IMR-90 (cell line): ENCODE measurements at regions not wholly inside any gene's neighbourhood (a gene's known extent, or its start where the extent isn't known, plus 50 kb on each side); places are given as distances from the start of the nearest gene placed in this dataset.

Experiments
- ATAC-seq: fragments of 200-7000 bp; cut with Tn5 transposase; 2 replicates; pipeline ENCODE4 v1.9.1; 2020; ENCODE audit warnings: low read depth, mild to moderate bottlenecking, moderate library complexity
- BruUV-seq: library from RNA; stranded (reverse); fragments of 400-500 nt; replicated peaks from 2 replicates; lab custom pipeline; 2021; lab: Mats Ljungman, UMichigan
- CTCF ChIA-PET: fragments of 300-600 bp; formaldehyde crosslinking; extraction: SDS; loops from one replicate; lab custom pipeline; 2021; ENCODE audit warnings: antibody characterized with exemption; lab: Yijun Ruan, JAX
- POLR2A ChIA-PET: fragments of 300-600 bp; sonication (Branson Sonifier 250); formaldehyde crosslinking; loops from one replicate; lab custom pipeline; 2022; ENCODE audit warnings: antibody characterized with exemption; ENCODE audit not compliant: unreplicated experiment; lab: Charles Lee
- DNase-seq: peaks from one replicate; pipeline ENCODE4 v3.0.0; 2013
- H2AFZ ChIP-seq: replicated peaks from 2 replicates; pipeline ENCODE3; 2013; ENCODE audit warnings: low read length, mild to moderate bottlenecking; ENCODE audit not compliant: poor library complexity
- H2AK5ac ChIP-seq: 2 replicates; pipeline ENCODE4 v1.6.1; 2013; ENCODE audit warnings: low read depth, low read length, inconsistent platforms
- H2AK9ac ChIP-seq: replicated peaks from 2 replicates; pipeline ENCODE3; 2013; ENCODE audit warnings: mild to moderate bottlenecking, low read depth, low read length, moderate library complexity; ENCODE audit not compliant: poor library complexity
- H2BK120ac ChIP-seq: 2 replicates; pipeline ENCODE4 v1.6.1; 2013; ENCODE audit warnings: low read depth, low read length, inconsistent platforms
- H2BK15ac ChIP-seq: 3 replicates; pipeline ENCODE4 v1.6.1; 2013; ENCODE audit warnings: low read depth, low read length, inconsistent platforms
- H2BK20ac ChIP-seq: 2 replicates; pipeline ENCODE4 v1.6.1; 2013; ENCODE audit warnings: low read depth, mild to moderate bottlenecking, inconsistent platforms, low read length, moderate library complexity
- H2BK5ac ChIP-seq: 2 replicates; pipeline ENCODE4 v1.6.1; 2013; ENCODE audit warnings: mild to moderate bottlenecking, low read depth, low read length, inconsistent platforms; ENCODE audit not compliant: poor library complexity, severe bottlenecking
- H3K14ac ChIP-seq: replicated peaks from 2 replicates; pipeline ENCODE4 v1.6.1; 2013; ENCODE audit warnings: low read depth, low read length, inconsistent platforms
- H3K18ac ChIP-seq: 2 replicates; pipeline ENCODE4 v1.6.1; 2013; ENCODE audit warnings: low read depth, low read length, control low read depth
- H3K23ac ChIP-seq: 2 replicates; pipeline ENCODE4 v1.6.1; 2013; ENCODE audit warnings: low read depth, low read length, inconsistent platforms
- H3K27ac ChIP-seq: 2 replicates; pipeline ENCODE4 v1.5.1; 2013; ENCODE audit warnings: mild to moderate bottlenecking, control low read depth, low read length; ENCODE audit not compliant: insufficient read depth
- H3K27me3 ChIP-seq: 2 replicates; pipeline ENCODE4 v1.6.1; 2013; ENCODE audit warnings: low read length; ENCODE audit not compliant: control insufficient read depth, insufficient read depth
- H3K36me3 ChIP-seq: 2 replicates; pipeline ENCODE4 v1.6.1; 2013; ENCODE audit warnings: low read length, mixed read lengths; ENCODE audit not compliant: control insufficient read depth, insufficient read depth
- H3K4ac ChIP-seq: 2 replicates; pipeline ENCODE4 v1.6.1; 2013; ENCODE audit warnings: low read depth, low read length, inconsistent platforms
- H3K4me1 ChIP-seq: 2 replicates; pipeline ENCODE4 v1.6.1; 2013; ENCODE audit warnings: low read length, mixed read lengths; ENCODE audit not compliant: control insufficient read depth, insufficient read depth
- H3K4me2 ChIP-seq: 2 replicates; pipeline ENCODE4 v1.6.1; 2013; ENCODE audit warnings: low read depth, mild to moderate bottlenecking, control low read depth, low read length, moderate library complexity
- H3K4me3 ChIP-seq: 2 replicates; pipeline ENCODE4 v1.5.1; 2013; ENCODE audit warnings: low read depth, mild to moderate bottlenecking, control low read depth, low read length, moderate library complexity; ENCODE audit not compliant: insufficient read depth
- H3K56ac ChIP-seq: 2 replicates; pipeline ENCODE4 v1.6.1; 2013; ENCODE audit warnings: low read length, inconsistent platforms; ENCODE audit not compliant: insufficient read depth; ENCODE audit errors: extremely low read depth
- H3K79me1 ChIP-seq, 2 experiments: 2 replicates each; pipeline ENCODE4 v1.6.1; 2013; ENCODE audit warnings: low read length in 2 of 2, inconsistent platforms in 1 of 2, low read depth in 1 of 2
- H3K9ac ChIP-seq: 2 replicates; pipeline ENCODE4 v1.6.1; 2013; ENCODE audit warnings: low read depth, low read length, control low read depth
- H3K9me1 ChIP-seq: 2 replicates; pipeline ENCODE4 v1.6.1; 2013; ENCODE audit warnings: low read length, inconsistent platforms; ENCODE audit not compliant: insufficient read depth
- H3K9me3 ChIP-seq: 2 replicates; pipeline ENCODE4 v1.6.1; 2013; ENCODE audit warnings: low read length; ENCODE audit not compliant: control insufficient read depth, insufficient read depth
- H4K20me1 ChIP-seq: 2 replicates; pipeline ENCODE4 v1.6.1; 2013; ENCODE audit warnings: low read length, inconsistent platforms; ENCODE audit not compliant: insufficient read depth
- H4K5ac ChIP-seq: 2 replicates; pipeline ENCODE4 v1.6.1; 2013; ENCODE audit warnings: mild to moderate bottlenecking, low read depth, low read length, control low read depth
- H4K8ac ChIP-seq, 2 experiments: 2 replicates each; pipeline ENCODE4 v1.6.1; 2013; ENCODE audit warnings: low read depth in 2 of 2, low read length in 2 of 2, control low read depth in 1 of 2, inconsistent platforms in 1 of 2
- H4K91ac ChIP-seq: 2 replicates; pipeline ENCODE4 v1.6.1; 2013; ENCODE audit warnings: low read depth, low read length, inconsistent platforms; ENCODE audit not compliant: insufficient read depth
- NFE2L2 ChIP-seq: fragments of 150-350 bp; IDR thresholded peaks from 2 replicates; pipeline ENCODE4 v1.6.1; 2016; ENCODE audit warnings: low read depth, mild to moderate bottlenecking, low read length
- SMC3 ChIP-seq: fragments of 150-350 bp; IDR thresholded peaks from 2 replicates; pipeline ENCODE4 v1.6.1; 2016; ENCODE audit warnings: low read depth, mild to moderate bottlenecking, antibody characterized with exemption, low read length, moderate library complexity
- WGBS, 2 experiments: methylation state at CpG; one replicate each; pipeline versions ENCODE4 v1.1.5 to v1.1.7; 2013; ENCODE audit warnings: missing lambda C conversion rate in 2 of 2; ENCODE audit not compliant: insufficient read length in 1 of 2; ENCODE audit errors: extremely low coverage in 2 of 2; 5-methylcytosine and 5-hydroxymethylcytosine counted together
- dilution Hi-C: fragments of 300-500 bp; cut with HindIII; formaldehyde crosslinking; loops from one replicate; pipeline ENCODE4 v1.14.3; 2018; ENCODE audit warnings: low sequenced_read_pairs; ENCODE audit not compliant: unreplicated experiment
- in situ Hi-C: fragments of 300-500 bp; cut with MboI; formaldehyde crosslinking; loops from 3 replicates; pipeline ENCODE4 v1.14.3; 2019; ENCODE audit warnings: low sequenced_read_pairs, inconsistent platforms, mixed read lengths
- intact Hi-C: fragments of 100-400 bp; cut with micrococcal nuclease; formaldehyde crosslinking; loops from 2 replicates; pipeline ENCODE4 v1.10.0; 2022

- dilution Hi-C loops: loop anchor here (25.0 kb wide), 2 partner anchors 356 to 531 kb away; partner anchors contain the start of gene SIM1
- intact Hi-C loops: loop anchor here (10.0 kb wide), 1 partner anchor 1289 kb away; the partner anchor contains the start of gene GRIK2
- H3K4me1 ChIP-seq: peaks cover 9% of the 10 kb centered on the region
- no peak overlapping the region for H2AK5ac ChIP-seq
- H3K23ac ChIP-seq: no peak overlapping the region
- H3K56ac ChIP-seq: no peak overlapping the region
- no peak overlapping the region for H4K91ac ChIP-seq
- no peak for TF ChIP-seq NFE2L2
- TF ChIP-seq SMC3: no peak
- H4K5ac ChIP-seq: no peak overlapping the region
- H3K79me1 ChIP-seq: no peaks in the 10 kb centered on the region
- DNase-seq (no peak), ATAC-seq (no peak)
- H4K20me1 ChIP-seq: no peaks in the 10 kb centered on the region
- H3K9me1 ChIP-seq: peaks cover 6% of the 10 kb centered on the region
- H3K14ac ChIP-seq: no peak overlapping the region
- H3K4me3 ChIP-seq: no peak overlapping the region
- H2AK9ac ChIP-seq: no peak overlapping the region
- H3K9me3 ChIP-seq: no peaks in the 10 kb centered on the region
- in situ Hi-C loops: no loop called here
- ChIA-PET POLR2A (no interaction called here), CTCF (interaction anchor here (1.3 kb wide), 1 partner anchor 551 kb away, joined by 4 read pairs; no protein-coding TSS in a partner anchor)
- H3K27ac ChIP-seq: no peak overlapping the region
- H2BK20ac ChIP-seq: no peak overlapping the region
- H2BK5ac ChIP-seq: no peak overlapping the region
- H4K8ac ChIP-seq: no peak overlapping the region
- H3K4me2 ChIP-seq: no peak overlapping the region
- BruUV-seq: no TSS peak
- H3K18ac ChIP-seq: no peak overlapping the region
- no peaks in the 10 kb centered on the region for H3K36me3 ChIP-seq
- no peak overlapping the region for H2BK15ac ChIP-seq
- H3K4ac ChIP-seq: no peak overlapping the region
- H2BK120ac ChIP-seq: no peak overlapping the region
- H2AFZ ChIP-seq: no peak overlapping the region
- no peak overlapping the region for H3K9ac ChIP-seq
- H3K27me3 ChIP-seq: peaks cover 12% of the 10 kb centered on the region
- 47% methylated on average over 4 of the region's 7 CpGs; no CpG with 5 or more reads in 1 of the 2 experiments for WGBS, 2 experiments
Measured at GRCh38 chr6:100105919-100106529, 112.0 kb upstream of the MCHR2 start.
